DOHH2 (cell line): ENCODE measurements at regions not wholly inside any gene's neighbourhood (a gene's known extent, or its start where the extent isn't known, plus 50 kb on each side); places are given as distances from the start of the nearest gene placed in this dataset.
"Not testable (repeated sequence)": the region's sequence is repeated elsewhere in the genome, so short reads cannot be mapped to it uniquely, and the experiment has no call there.

ENCODE experiments used
- CTCF ChIP-seq: fragments of 200-600 bp; sonication (generic); IDR thresholded peaks from one replicate; pipeline ENCODE4 v1.5.1; 2014; ENCODE audit warnings: antibody characterized with exemption, mild to moderate bottlenecking, low read depth, low read length; ENCODE audit not compliant: poor library complexity, severe bottlenecking
- EZH2phosphoT487 ChIP-seq: fragments of 200-600 bp; sonication (generic); IDR thresholded peaks from 2 replicates; pipeline ENCODE4 v1.6.1; 2017; ENCODE audit warnings: borderline replicate concordance, mild to moderate bottlenecking, antibody characterized with exemption, low read length, moderate library complexity, mixed read lengths

- not testable (repeated sequence) for TF ChIP-seq CTCF, EZH2phosphoT487
Observed at GRCh38 chr1:143854069-143854468, 117.7 kb downstream of the FAM72C start.
